Tibial nerve (tissue), 4 donors: ENCODE measurements at regions not wholly inside any gene's neighbourhood (a gene's known extent, or its start where the extent isn't known, plus 50 kb on each side); places are given as distances from the start of the nearest gene placed in this dataset.
"Not testable (repeated sequence)": the region's sequence is repeated elsewhere in the genome, so short reads cannot be mapped to it uniquely, and the experiment has no call there.

Source experiments
- DNase-seq, 2 donors: peaks; one replicate each; pipeline ENCODE4 v3.0.0-alpha.2; 2019; ENCODE audit warnings: low spot score in 2 of 2
- H3K27ac ChIP-seq, 4 donors: fragments of 200-600 bp; sonication (generic) in 3 of 4; one replicate each; pipeline ENCODE4 v1.5.1; 2017 to 2019; ENCODE audit warnings: mild to moderate bottlenecking in 1 of 4
- H3K27me3 ChIP-seq, 2 donors: fragments of 200-600 bp; sonication (generic) in 1 of 2; one replicate each; pipeline versions ENCODE4 v1.5.1 to v1.6.0; 2017 to 2019
- H3K36me3 ChIP-seq, 3 donors: fragments of 200-600 bp; sonication (generic); one replicate each; pipeline ENCODE4 v1.5.1; 2018 to 2019
- H3K4me1 ChIP-seq, 4 donors: fragments of 200-600 bp; sonication (generic) in 3 of 4; one replicate each; pipeline ENCODE4 v1.5.1; 2017 to 2019
- H3K4me3 ChIP-seq, 4 donors: fragments of 200-600 bp; sonication (generic) in 3 of 4; one replicate each; pipeline ENCODE4 v1.5.1; 2017 to 2019; ENCODE audit warnings: mild to moderate bottlenecking in 1 of 4, moderate library complexity in 1 of 4
- H3K9me3 ChIP-seq, 4 donors: fragments of 200-600 bp; sonication (generic) in 3 of 4; one replicate each; pipeline ENCODE4 v1.5.1; 2017 to 2019
- EP300 ChIP-seq, 2 donors: sonication (generic); formaldehyde crosslinking; IDR thresholded peaks; one replicate each; pipeline ENCODE4 v1.6.1; 2017; ENCODE audit warnings: antibody characterized with exemption in 2 of 2, mild to moderate bottlenecking in 1 of 2
- POLR2A ChIP-seq, 2 donors: fragments of 450-650 bp; IDR thresholded peaks; one replicate each; pipeline ENCODE4 v1.6.1; 2017; ENCODE audit warnings: antibody characterized with exemption in 2 of 2, mild to moderate bottlenecking in 2 of 2, moderate library complexity in 2 of 2
- WGBS, 2 donors: methylation state at CpG; one replicate each; pipeline ENCODE4 v1.1.5; 2018; 5-methylcytosine and 5-hydroxymethylcytosine counted together
- TF ChIP-seq, protein P1 (sequence below), 5 experiments: fragments of 200-600 bp in 3 of 5; fragments of 450-650 bp in 2 of 5; sonication (generic) in 3 of 5; IDR thresholded peaks; one replicate each; pipeline ENCODE4 v1.5.1; 2016 to 2019; ENCODE audit warnings: antibody characterized with exemption in 5 of 5, mild to moderate bottlenecking in 3 of 5, moderate library complexity in 2 of 5

DNA sequence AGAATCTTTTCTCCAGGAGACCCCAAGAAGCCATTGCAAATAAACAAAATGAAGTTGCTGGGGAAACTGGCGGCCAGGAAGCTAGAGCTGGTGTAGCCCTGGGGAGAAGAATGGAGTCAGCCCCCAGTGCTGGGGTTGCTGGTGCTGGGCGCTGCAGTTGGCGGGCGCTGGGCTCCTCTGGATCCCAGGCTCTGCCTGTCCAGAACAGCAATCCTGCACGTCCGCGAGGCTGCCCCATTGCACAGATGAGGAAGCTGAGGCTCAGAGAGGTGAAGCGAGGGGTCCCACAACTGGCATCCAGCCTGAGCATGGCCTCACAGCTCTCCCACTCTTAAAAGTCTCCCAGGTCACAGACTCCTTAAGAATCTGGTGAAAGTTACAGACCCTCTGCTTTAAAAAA is 161.1 kb downstream of the OR4M2 start:
- H3K4me1 ChIP-seq = no peaks in the 10 kb centered on the region
- H3K4me3 ChIP-seq = no peak overlapping the region
- H3K27me3 ChIP-seq = no peaks in the 10 kb centered on the region
- WGBS, 2 donors = 83 to 92% methylated on average over 8 of the region's 8 CpGs
- H3K27ac ChIP-seq = no peak overlapping the region
- TF ChIP-seq, protein P1, sequence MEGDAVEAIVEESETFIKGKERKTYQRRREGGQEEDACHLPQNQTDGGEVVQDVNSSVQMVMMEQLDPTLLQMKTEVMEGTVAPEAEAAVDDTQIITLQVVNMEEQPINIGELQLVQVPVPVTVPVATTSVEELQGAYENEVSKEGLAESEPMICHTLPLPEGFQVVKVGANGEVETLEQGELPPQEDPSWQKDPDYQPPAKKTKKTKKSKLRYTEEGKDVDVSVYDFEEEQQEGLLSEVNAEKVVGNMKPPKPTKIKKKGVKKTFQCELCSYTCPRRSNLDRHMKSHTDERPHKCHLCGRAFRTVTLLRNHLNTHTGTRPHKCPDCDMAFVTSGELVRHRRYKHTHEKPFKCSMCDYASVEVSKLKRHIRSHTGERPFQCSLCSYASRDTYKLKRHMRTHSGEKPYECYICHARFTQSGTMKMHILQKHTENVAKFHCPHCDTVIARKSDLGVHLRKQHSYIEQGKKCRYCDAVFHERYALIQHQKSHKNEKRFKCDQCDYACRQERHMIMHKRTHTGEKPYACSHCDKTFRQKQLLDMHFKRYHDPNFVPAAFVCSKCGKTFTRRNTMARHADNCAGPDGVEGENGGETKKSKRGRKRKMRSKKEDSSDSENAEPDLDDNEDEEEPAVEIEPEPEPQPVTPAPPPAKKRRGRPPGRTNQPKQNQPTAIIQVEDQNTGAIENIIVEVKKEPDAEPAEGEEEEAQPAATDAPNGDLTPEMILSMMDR (IDR thresholded peaks at IDR 0.05) = no peak
- TF ChIP-seq POLR2A (IDR thresholded peaks at IDR 0.05) = no peak
- TF ChIP-seq EP300 (IDR thresholded peaks at IDR 0.05) = no peak
- H3K36me3 ChIP-seq = no peaks in the 10 kb centered on the region
- no peaks in the 10 kb centered on the region for H3K9me3 ChIP-seq
- DNase-seq = no peak

DNA sequence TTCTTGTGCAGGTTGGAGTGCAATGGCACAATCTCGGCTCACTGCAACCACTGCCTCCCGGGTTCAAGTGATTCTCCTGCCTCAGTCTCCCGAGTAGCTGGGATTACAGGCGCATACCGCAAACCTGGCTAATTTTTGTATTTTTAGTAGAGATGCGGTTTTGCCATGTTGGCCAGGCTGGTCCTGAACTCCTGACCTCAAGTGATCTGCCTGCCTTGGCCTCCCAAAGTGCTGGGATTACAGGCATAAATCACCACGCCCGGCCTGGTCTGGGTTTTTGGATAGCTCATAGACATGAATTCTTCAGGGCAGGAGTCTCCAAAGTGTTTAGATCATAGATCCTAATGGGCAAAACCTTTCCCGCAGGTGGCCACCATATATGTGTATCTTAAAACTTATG is 162.0 kb downstream of the OR4M2 start:
- H3K27ac ChIP-seq, H3K27me3 ChIP-seq: not testable (repeated sequence)

DNA sequence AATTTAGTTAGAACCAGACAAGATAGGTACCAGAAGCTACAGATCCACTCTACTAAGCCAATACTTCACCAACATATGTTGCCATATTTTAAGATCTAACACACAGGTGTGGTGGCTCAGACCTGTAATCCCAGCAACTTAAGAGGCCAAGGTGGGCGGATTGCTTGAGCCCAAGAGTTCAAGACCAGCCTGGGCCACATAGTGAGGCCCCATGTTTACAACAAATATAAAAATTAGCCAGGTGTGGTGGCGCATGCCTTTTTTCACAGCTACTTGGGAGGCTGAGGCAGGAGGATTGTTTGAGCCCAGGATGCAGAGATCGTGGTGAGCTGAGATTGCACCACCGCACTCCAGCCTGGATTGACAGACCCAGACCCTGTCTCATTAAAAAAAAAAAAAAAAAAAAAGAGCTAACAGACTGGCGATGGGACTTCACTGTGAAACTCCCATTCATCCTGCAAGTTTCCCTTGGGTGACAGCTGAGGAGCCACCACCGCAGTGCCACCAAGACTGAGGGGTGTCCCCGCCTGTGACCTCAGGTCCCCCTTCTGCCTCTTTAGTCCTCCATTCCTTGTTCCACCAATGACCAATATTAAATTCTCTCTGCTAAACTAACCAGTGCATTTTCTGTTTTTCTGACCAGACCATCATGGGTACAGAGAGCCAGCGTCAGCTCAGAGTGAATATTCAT is 163.3 kb downstream of the OR4M2 start:
- peaks cover 0 to 6% (median 0%) of the 10 kb centered on the region in 4 donors for H3K9me3 ChIP-seq
- DNase-seq = no peak
- 85 to 86% methylated on average over 7 to 8 of the region's 8 CpGs for WGBS, 2 donors
- H3K4me3 ChIP-seq = no peak overlapping the region
- H3K36me3 ChIP-seq = no peaks in the 10 kb centered on the region
- TF ChIP-seq POLR2A (IDR thresholded peaks at IDR 0.05) = no peak
- TF ChIP-seq, protein P1 (IDR thresholded peaks at IDR 0.05) = no peak
- TF ChIP-seq EP300 (IDR thresholded peaks at IDR 0.05) = no peak
- no peaks in the 10 kb centered on the region for H3K27me3 ChIP-seq
- H3K27ac ChIP-seq = no peak overlapping the region
- H3K4me1 ChIP-seq = no peaks in the 10 kb centered on the region

More for the DNA sequence above, 162.0 kb downstream of the OR4M2 start:
- not testable (repeated sequence) for H3K36me3 ChIP-seq, H3K9me3 ChIP-seq, H3K4me3 ChIP-seq, H3K4me1 ChIP-seq, DNase-seq
- 83 to 89% methylated on average over 9 of the region's 9 CpGs for WGBS, 2 donors

DNA sequence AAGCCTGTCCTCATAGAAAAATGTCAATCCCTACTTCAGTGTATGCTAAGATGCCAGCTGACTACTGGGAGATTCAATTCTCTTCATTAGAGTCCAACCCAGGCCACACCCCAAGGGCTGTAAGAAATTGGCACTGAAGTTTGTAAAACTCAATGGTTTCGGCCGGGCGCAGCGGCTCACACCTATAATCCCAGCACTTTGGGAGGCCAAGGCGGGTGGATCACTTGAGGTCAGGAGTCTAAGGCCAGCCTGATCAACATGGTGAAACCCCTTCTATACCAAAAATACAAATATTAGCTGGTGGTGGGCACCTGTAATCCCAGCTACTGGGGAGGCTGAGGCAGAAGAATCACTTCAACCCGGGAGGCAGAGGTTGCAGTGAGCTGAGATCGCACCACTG is 169.2 kb downstream of the OR4M2 start:
- not testable (repeated sequence) for DNase-seq, H3K4me3 ChIP-seq, H3K4me1 ChIP-seq, H3K27ac ChIP-seq, H3K27me3 ChIP-seq, H3K9me3 ChIP-seq, H3K36me3 ChIP-seq
- WGBS, 2 donors = 95 to 96% methylated on average over 7 of the region's 7 CpGs

DNA sequence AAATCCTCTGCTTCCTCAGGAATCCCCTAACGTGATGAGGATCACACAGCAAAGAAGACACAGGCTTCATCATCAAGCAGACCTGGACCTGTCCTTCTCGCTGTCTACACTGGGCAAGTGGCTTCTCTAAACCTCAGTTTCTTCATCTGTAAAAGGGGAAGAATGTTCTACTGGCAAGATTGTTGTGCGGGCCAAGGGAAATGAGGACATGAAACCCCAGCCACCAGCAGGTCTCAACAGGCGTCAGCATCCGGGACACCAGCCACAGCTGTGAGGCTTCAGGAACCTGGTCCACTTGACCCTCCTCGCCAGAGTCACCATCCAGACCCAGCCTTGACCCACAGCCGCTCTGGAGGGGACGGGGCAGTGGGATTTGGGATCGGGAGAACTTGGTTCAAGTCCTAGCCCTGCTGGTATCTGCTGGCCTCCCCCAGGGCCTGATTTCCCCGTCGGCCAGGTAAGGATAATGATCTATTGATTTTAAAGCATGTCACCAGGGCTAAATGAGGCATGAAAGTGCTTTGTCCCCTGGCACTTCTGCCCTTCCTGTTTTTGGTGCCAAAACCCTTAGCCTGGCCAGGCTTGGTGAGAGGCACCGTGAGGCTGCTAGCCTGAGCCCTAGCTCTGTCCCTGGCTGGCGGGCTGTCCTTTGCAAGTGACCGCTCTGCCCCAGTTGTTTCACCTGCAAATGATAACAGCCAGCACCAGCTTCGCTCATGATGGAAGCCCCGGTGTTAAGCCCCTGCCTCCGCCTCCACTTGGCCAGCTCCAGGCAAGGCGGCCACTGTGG is 170.4 kb downstream of the OR4M2 start:
- DNase-seq, H3K9me3 ChIP-seq: not testable (repeated sequence)
- 68 to 76% methylated on average over 17 of the region's 18 CpGs for WGBS, 2 donors

DNA sequence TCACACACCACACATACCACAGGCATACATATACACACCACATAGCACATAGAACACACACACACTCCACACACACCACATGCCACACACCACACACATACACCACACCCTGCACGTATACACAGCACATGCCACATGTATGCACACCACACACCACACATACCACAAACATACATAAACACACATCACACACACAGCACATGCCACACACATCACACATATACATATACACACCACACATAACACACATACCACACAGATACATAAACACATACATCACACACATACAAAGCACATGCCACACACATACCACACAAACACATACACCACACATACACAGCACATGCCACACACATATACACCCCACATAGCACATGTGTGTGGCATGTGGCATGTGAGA is 171.1 kb downstream of the OR4M2 start:
- TF ChIP-seq EP300 (IDR thresholded peaks at IDR 0.05) (no peak), POLR2A (IDR thresholded peaks at IDR 0.05) (no peak)
- TF ChIP-seq, protein P1 (IDR thresholded peaks at IDR 0.05) = no peak
- WGBS, 2 donors = 71 to 75% methylated on average over 1 of the region's 1 CpG
- H3K27me3 ChIP-seq = no peaks in the 10 kb centered on the region
- H3K36me3 ChIP-seq = no peaks in the 10 kb centered on the region
- H3K9me3 ChIP-seq = peaks cover 0 to 6% (median 0%) of the 10 kb centered on the region in 4 donors
- no peak overlapping the region for H3K27ac ChIP-seq
- DNase-seq = no peak
- no peaks in the 10 kb centered on the region for H3K4me1 ChIP-seq
- no peak overlapping the region for H3K4me3 ChIP-seq

More for the DNA sequence above, 170.4 kb downstream of the OR4M2 start:
- not testable (repeated sequence) for H3K27me3 ChIP-seq, H3K27ac ChIP-seq, H3K4me1 ChIP-seq, H3K36me3 ChIP-seq, H3K4me3 ChIP-seq

DNA sequence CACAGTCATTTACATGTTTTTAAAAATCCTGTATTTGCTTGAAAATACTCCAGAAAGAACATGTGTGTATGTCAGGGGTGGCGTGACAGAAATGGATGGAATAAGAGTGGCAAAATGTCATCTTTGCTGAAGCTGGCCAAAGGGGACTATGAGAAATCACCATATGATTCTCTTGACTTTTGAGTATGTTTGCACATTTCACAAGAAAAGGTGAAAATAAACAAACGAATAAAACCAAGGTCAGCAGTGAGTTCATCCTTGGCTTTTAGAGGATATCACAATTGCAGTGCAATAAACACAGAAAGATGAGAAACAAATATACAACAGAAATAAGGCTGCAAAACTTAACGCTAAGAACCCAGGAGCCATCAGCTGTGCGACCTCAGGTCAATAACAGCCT is 171.7 kb downstream of the OR4M2 start:
- not testable (repeated sequence) for H3K36me3 ChIP-seq, H3K27me3 ChIP-seq, H3K4me1 ChIP-seq, H3K4me3 ChIP-seq, H3K9me3 ChIP-seq, H3K27ac ChIP-seq, DNase-seq
- 57 to 62% methylated on average over 4 of the region's 4 CpGs for WGBS, 2 donors

DNA sequence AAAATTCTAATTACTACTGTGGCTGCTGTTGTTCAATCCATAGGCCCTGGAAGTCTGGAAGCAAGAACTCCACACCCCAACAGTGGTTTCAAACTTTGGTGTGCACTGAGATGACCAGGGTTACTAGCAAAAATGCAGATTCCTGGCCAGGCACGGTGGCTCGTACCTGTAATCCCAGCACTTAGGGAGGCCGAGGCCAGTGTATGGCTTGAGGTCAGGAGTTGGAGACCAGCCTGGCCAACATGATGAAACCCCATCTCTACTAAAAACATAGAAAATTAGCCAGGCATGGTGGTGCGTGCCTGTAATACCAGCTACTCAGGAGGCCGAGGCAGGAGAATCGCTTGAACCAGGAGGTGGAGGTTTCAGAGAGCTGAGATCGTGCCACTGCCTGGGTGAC is 172.2 kb downstream of the OR4M2 start:
- H3K4me3 ChIP-seq, DNase-seq, H3K36me3 ChIP-seq, H3K9me3 ChIP-seq, H3K27me3 ChIP-seq, H3K27ac ChIP-seq, H3K4me1 ChIP-seq: not testable (repeated sequence)
- 84% methylated on average over 6 to 7 of the region's 7 CpGs for WGBS, 2 donors

DNA sequence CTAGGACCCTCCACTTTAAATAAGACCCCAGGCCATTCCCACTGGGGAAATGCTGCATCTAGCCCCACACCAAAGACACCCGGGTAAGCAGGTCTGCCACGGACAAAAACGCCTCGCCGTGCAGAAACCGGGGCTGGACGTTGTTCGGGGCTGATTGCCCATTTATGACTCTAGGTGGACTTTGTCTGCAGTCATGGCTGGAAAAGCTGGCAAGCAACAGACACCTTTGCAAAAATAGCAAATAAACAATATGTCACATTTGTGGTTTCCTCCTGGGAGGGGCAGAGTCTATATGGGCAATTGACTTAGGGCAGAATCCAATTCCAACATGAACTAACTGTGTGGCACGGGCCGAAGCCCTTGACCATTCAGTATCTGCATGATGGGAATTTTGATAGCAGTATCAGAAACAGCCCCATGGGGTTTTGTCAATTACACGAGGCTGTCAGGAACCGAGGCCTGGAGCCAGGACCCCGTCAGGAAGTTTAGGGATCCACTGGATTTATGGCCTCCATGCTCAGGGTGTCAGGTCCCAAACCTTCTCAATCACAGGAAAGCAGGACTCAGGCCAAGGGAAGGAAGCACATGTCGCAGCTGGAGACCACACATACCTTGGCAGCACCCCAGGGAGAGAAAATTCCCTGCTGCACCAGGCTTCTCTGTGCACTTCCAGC is 172.8 kb downstream of the OR4M2 start:
- H3K27ac ChIP-seq, H3K4me1 ChIP-seq, H3K27me3 ChIP-seq, DNase-seq, H3K4me3 ChIP-seq, H3K36me3 ChIP-seq: not testable (repeated sequence)
- 78 to 82% methylated on average over 13 to 14 of the region's 14 CpGs for WGBS, 2 donors
- peaks cover 0 to 12% (median 0%) of the 10 kb centered on the region in 4 donors for H3K9me3 ChIP-seq
